Endometrium (tissue), 2 donors: ENCODE measurements at regions not wholly inside any gene's neighbourhood (a gene's known extent, or its start where the extent isn't known, plus 50 kb on each side); places are given as distances from the start of the nearest gene placed in this dataset.

Experiments
- FAIRE-seq: peaks from 2 replicates; lab custom pipeline; 2012; peaks lifted over from hg19 to GRCh38; lab: Jason Lieb, UNC
- donor health status: control.
- donor health status: control.

DNA sequence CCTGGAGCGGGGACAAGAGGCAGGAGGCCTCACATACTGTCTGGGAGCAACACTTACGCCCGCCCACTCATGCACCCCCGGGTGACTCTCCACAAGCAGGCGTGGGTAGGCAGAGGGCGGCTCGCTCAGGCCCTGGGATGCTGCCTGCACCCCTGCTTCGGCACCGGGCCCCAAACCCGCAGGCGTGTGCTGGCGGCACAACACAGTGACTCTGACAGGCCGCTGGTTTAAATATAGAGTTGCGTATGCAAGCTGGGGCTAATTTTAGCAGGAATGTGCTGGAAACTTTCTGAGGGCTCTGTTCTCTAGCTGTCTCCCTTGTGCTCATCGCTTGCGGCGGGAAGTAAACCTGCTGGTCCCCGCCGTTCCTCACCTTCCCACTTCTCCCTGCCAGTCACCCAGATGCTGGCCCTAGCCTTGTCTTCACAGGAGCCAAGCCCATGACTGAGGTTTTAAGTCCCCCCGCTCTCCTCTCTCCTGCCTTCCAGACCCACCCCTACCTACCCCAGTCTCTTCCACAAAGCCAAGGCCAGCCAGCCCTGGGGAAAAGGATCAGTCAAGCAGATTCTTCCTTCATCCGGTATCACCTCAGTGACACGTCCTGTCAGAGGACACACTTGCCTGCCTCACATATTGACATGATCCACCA is 94.5 kb upstream of the FOXP4 start:
- FAIRE-seq: no peak

DNA sequence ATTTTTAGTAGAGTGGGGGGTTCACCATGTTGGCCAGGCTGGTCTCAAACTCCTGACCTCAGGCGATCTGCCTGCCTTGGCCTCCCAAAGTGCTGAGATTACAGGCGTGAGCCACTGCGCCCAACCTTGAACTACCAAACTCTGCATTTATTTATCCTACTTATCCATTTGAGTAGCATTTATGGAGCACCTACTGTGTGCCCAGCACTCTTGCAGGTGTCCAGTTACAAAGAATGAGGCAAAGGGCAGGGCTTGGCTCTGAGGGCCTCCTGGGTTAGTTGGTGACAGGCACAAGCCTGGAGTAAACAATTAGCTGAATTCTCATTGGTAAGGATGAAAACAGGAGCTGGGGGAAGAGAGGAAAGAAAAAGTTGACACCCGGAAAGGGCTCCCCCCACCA is 93.4 kb upstream of the FOXP4 start:
- no peak for FAIRE-seq

DNA sequence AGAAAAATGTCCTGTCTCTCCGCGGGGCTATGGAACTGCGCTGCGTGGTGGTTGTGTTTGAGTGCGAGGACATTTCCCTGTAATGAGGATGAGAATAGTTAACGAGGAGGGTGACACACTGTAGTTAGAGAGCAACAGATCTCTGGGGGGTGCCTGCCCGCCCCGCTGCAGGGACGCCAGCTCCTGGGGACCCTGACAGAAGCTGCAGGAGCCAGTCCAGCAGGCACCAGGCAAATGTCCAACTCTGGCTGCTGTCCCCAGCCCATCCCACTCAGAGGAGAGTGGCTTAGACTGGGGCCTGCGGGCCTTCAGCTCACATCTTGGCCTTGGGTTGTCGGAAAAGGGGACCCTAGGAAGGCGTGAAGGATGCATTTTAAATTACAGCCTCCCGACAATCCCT is 92.9 kb upstream of the FOXP4 start:
- no peak for FAIRE-seq

DNA sequence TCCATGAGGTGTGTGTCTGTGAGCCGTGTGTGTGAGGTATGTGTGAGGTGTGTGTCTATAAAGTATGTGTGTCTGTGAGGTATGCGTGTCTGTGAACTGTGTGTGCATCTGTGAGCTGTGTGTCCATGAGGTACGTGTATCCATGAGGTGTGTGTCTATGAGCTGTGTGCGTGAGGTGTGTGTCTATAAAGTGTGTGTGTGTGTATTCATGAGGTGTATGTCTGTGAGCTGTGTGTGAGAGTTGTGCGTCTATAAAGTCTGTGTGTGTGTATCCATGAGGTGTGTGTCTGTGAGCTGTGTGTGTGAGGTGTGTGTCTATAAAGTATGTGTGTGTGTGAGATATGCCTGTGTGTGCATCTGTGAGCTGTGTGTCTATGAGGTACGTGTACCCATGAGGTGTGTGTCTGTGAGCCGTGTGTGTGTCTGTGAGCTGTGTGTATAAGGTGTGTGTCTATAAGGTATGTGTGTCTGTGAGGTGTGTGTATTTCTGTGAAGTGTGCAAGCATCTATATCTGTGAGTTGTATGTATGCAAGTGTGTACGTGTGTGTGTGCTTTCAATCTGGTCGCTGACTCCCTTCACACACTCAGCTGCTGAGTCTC is 91.9 kb upstream of the FOXP4 start:
- no peak for FAIRE-seq

DNA sequence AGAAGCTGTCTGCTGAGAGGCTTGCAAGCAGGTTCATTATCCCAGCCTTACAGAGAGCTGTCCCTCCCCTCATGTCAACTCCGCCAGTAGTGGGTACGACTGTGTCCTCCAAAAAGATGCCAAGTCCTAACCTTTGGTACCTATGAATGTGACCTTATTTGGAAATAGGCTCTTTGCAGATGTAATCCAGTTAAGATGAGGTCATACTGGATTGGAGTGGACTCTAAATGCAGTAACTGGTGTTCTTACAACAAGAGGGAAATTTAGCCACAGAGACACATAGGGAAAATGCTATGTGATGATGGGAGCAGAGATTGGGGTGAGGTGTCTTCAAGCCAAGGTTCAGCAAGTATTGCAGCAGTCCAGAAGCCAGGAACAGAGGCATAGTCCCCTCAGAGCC is 90.8 kb upstream of the FOXP4 start:
- FAIRE-seq: no peak

DNA sequence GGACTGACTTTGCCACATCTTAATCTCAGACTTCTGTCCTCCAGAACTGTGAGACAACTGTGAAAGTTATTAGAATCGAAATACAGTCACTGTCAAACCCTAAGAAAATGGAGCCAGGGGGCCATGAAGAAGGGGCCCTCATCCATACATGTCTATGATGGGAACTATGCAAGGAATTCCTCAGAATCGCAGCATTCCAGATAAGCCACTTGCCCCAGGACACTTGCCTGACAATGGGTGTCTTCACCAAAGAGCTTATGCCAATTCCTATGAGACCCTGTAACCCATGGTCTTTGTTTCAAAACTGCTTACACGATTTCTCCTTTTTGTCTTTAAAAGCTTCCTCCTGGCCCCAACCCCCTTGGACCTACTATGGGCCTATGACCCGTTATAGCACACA is 90.4 kb upstream of the FOXP4 start:
- FAIRE-seq: no peak

DNA sequence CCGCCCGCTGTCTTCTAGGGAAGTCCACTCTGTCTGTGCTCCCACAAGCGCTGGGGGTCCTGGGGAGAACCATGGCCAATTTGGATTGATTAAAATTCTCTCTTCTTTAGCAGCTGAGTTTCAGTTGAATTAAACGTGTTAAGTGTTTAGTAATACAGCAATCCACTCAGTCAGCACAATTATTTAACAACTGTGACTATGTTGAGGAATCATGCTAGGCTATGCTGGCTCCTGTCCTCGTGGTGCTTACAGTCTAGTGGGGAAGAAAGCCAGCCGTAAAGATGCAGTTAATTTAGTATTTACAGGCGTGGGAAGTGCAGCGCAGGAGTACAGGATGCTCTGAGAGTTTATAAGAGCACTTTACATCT is 88.9 kb upstream of the FOXP4 start:
- FAIRE-seq: no peak

DNA sequence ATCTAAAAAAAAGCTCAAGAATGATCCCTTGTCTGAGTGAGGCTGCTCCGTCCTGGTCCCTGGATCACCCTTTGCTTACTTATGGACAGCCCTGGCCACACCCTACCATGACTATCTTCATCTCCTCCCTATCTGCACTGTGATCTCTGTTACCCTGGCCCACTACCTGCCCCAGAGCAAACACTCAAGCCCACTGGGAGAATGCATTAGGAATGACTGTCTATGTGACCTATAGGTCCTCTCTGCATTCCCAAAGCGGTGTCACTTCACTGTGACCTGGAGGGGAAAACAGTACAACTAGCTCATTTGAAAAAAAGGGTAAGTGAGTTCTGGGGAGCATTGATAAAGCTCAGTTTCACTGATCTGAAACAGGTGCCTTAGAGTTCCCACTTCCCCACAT is 86.4 kb upstream of the FOXP4 start:
- FAIRE-seq: no peak

DNA sequence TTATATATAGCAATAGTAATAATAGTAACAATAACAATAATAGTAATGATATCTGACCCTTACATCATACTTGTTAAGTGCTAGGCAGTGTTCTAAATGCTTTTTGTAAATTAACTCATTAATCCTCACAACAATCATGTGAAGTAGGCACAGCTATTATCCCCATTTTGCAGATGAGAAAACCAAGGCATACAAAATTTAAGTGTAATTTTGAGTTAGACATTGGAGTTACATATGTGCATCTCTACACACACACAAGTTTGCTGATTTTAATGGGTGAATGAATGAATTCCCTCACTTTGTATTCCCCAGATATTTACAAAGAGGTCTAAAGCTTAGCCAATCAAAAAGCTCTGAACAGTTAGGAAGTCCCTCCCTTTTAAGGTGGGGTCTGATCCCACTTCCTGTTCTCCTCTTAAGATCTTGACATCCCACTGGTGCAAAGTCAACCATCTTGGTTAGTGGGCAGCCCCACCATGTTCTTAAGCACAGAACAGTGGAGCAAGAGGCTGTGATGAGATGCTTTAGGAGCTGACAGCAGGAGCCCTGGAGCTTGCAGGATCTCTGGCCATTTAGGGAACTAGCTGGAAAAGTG is 85.3 kb upstream of the FOXP4 start:
- FAIRE-seq: no peak

DNA sequence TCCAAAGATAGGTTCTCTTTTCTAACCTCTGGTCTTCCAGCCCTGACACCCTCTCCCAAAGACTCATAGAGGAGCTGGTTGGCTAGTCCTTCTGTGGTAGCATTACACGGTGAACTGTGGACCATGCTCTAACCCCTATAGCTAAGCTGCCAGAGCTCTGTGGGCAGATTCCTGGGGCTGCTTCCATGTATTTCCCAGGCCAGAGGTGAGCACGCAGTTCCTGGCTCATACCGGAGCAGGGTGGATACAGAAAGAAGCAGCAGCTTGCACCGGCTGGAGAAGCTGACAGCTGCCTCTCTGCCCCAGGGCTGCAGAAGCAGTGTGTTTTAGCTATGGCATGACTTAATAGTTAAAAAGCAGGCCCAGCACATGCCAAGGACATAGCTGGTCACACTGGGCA is 84.1 kb upstream of the FOXP4 start:
- no peak for FAIRE-seq

DNA sequence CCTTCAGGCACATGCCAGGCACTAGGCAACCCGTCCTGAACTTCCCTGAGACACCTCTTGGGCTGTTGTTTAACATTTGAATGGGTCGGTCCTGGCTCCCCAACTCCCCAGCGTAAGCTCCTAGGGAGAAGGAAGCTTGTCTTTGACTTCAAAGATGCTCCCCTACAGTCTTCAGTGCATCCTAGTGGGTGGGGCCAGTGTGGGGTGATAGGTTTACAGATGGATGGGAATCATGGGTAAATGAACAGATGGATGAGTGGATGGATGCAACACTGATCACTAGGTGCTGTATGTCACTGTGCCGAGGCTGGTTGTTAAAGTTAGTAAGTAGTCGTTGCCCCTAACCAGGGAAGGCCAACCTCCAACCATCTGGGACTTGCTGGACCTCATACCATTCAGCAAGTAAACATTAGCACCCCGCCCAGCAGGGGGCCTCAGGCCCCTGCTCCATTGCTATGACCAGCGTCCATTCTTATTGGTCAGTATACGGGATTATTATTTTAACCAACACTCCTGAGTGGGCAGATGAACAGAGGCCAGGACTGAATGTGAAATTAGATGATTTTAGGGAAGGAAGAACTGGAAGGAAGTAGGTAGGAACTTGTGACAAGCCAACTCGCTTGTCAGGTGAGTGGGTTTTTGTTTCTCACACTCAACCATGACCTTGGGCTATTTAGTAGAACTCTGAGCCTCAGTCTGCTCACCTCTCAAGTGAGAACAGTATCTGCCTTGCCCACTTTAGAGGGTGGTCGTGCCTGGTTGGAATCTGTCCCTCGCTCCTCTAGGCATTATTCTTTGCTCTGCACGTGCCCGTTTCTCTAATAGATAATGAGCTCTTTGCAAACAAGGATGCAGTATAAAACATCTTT is 82.9 kb upstream of the FOXP4 start:
- FAIRE-seq: no peak

DNA sequence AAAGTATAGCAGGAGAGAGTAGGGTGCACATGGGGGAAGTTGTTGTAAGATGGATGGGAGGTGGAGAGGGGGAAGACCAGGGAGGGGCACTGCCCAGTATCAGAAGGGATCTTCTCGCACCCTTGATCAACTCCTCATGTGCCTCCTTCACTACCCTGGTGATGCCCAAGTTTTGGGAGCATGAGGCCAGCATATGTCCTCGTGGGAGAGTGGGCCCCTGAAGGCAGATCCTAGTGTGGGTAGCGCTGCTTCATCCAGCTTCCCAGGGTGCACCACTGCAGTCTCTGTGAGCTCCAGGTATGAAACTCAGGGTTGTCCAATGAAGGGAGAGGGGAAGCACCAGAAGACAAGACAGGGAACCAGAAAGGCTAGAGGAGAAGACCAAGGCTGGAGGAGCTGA is 82.2 kb upstream of the FOXP4 start:
- FAIRE-seq: no peak

DNA sequence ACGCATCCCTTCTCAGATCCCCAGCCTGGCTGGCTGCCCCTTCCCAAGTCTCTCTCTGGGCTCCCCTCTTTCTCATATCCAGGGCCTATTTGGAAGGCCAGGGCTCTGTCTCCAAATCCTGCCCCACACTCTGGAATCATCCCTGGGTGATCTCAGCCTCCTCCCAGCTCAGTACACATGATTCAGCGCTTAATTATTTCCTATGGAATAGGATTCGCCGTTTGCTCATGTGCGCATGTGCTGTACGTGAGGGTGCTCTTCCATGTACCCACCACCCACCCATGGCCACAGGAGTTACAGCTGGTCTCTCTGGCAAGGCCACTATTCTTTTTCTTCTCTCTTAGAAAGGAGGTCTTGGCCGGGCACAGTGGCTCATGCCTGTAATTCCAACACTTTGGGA is 81.7 kb upstream of the FOXP4 start:
- no peak for FAIRE-seq

DNA sequence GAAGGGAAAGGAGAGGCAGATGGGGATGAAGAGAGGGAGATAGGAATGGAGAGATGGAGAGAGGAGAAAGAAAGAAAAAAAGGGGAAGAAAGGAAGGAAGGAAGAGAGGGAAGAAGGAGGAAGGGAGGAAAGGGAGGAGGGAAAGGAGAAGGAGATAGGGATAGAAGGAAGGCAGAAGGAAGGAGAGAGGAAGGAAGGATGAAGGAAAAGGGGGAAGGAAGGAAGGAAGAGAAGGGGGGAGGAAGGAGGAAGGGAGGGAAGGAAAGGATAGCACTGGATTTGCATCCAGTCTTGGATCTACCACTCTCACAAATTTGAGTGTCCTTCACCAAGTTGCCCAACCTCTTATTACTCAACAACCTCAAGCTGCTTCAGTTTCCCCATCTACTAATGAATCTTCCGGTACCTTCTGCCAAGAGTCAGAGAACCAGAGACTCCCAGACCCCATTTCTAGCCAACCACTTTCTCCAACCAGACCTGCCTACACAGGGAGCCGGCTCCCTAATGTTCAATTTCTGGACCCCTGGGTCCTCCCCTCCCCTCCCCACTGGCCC is 79.7 kb upstream of the FOXP4 start:
- no peak for FAIRE-seq

DNA sequence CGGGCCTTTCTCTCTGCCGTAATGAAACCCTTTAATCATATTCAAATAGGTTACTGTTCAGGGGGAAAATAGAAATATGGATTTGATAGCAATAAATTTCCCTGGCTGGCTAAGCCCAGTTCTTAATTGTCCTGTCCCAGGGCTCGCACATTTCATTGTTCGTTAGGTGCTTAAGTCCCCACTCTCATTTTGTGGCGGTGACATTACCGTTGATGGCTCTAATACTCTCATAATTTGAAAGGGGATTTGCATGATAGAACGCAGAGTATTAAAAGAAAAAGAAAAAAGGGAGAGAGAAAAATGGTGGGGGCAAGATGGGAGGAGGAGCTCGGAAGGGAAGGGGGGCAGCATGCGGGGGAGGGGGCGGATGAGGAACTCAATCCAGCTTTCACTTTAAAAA is 79.1 kb upstream of the FOXP4 start:
- FAIRE-seq: no peak

DNA sequence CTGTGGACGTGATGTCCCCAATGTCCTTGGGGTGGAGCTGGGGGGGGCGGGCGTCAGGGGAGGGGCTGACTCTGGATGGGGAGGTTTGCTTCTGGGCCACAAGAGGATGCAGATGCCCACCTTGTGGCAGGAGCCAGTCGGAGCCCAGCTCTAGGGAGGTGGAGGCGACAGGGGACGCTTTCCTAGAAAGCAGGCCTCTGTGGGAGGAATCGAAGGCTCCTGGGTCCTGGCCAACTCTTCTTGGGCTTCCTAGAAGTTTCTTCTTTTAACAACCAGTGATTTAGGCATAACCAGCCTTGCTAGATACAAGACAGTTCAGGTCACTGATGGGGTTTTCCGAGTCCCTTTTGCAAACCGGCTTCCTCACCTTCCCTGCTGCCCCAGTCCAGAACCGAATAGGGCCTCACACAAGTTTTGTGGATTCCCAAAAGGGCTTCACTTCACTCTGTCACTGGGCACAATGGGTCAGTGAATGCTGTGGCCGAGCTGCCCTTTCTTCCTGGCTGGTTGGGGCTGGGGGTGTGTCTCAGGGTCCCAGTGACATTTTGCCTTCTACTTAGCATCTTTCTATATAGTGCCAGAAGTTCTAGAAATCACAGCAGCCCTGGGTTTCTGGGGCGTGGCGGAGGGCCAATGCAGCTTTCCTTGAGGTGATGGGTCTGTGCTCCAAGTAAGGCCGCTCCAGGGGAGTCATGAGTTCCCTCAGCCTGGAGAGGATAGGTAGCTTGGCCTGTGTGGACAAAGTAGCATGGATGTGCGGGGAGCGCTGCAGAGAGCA is 78.4 kb upstream of the FOXP4 start:
- no peak for FAIRE-seq

DNA sequence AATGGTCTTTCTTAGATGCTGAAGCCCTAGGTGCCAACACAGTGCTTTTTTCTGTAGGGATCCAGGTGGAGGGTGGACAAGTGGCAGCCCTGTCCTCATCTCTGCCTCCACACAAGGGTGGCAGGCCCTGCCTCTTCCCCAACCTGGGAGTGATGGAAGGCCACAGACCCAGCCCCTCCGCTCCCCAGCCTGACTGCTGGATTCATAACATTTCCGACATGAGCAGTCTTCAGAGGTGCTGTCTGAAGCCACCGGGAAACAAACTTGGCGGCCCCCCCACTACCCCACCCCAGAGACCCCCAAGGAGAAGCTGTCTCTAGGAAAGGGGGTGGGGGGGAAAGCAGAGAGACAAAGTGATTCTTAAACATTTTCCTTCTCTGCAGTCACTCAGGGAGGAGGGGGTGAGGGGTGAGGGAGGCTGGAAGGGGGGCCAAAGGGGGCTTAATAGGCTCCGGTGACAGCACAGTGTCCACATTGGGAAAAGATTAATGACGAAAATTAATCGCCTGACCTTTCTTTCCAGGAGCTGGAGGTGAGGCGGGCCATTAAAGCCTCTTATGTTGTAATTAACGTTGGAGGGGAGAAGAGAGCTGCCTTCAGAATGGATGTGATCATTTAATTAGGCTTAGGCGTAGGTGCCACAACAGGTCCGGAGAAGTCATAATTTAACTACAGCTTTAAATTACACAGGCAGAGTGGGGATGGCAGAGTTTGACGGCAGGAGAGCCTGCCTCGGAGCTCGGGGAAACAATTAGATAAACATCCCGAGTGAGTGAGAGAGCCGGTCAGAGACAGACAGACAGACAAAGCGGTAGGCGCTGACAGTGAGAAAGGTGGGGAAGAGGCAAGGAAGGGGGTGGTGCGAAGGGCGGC is 76.8 kb upstream of the FOXP4 start:
- no peak for FAIRE-seq

DNA sequence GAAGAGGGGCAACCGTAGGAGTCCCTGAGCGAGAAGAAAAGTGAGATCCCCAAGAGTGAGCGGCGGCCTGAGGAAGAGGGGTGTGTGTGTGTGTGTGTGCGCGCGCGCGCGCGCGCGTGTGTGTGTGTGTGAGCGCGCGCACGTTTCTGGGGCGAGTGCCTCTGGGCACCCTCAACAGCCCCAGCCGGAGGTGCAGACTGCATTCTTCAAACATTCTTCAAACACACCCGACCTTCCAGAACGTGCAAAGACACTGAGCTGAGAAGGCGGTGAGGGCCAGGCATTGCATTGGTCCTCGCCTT is 76.2 kb upstream of the FOXP4 start:
- no peak for FAIRE-seq

DNA sequence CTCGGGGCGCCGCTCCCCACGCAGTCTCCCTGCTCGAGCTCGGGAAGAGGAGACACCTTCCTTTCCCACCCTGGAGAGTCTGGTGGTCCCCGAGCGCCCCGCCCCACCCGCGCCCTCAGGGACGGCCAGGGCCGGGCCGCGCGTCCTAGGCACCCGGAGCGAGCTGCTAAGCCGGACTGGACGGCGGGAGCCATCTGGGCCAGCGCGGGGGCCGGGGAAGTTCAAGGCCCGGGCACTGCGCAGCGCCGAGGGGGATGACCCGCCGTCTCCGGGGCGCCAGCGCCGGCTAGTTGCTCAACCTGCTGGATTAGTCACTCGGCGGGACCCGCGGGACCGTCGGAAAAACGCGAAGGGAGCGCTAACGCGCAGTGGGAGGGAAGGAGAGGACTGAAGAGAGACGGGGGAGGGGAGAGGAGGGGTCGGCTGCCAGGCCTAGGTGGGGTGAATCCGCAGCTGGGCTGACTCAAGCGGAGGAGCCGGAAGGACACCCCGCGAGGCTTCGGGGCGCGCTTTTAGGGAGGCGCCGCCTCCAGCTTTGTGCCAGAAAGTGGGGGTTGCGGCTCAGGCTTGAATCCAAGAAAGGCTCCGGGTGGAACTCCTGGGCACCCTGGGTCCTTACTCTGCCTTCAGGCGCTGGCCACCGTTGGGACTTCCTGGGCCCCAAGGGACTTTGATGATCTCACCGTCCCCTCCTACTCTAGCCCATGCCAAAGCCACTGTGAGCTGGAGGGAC is 75.7 kb upstream of the FOXP4 start:
- FAIRE-seq: no peak

DNA sequence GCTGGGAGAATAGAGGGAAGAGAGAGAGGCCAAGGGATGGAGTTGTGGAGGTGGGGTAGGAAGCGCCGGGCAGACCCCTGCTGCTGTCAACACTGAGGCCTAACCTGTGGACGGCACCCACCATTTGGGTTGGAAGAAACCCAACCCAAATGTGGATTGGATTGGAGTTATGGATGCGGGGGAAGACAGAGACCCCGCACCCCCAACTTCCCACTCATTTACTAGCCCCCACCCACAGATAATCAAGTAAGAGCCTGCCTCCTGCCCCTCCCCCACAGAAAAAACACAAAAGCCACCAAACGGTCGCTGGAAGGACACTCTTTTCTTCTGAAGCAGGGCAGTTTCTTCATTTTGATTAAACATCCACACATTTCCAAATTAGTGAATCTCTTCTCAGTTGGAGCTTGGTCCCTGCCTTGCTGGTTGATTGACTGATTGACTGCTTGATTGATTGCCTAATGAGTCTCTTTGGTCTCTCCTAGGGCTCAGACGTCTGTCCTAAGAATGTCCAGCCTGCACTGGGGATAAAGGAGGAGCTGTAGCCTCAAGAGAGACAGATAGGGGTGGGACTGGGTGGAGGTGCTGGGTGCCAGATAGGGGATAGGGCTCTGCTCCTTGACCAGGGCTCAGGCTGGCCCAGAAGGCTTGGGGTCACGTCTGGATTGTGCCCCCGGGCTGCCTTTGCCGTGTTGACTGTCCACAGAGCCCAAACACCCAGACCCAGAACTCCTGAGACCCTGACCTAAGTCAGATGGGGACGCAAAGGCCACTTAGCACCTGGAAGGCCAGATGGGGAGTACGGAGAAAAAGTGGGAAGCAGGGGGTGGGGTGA is 74.9 kb upstream of the FOXP4 start:
- no peak for FAIRE-seq
